ENCODE measurements at regions not wholly inside any gene's neighbourhood (a gene's known extent, or its start where the extent isn't known, plus 50 kb on each side); places are given as distances from the start of the nearest gene placed in this dataset.

DNA sequence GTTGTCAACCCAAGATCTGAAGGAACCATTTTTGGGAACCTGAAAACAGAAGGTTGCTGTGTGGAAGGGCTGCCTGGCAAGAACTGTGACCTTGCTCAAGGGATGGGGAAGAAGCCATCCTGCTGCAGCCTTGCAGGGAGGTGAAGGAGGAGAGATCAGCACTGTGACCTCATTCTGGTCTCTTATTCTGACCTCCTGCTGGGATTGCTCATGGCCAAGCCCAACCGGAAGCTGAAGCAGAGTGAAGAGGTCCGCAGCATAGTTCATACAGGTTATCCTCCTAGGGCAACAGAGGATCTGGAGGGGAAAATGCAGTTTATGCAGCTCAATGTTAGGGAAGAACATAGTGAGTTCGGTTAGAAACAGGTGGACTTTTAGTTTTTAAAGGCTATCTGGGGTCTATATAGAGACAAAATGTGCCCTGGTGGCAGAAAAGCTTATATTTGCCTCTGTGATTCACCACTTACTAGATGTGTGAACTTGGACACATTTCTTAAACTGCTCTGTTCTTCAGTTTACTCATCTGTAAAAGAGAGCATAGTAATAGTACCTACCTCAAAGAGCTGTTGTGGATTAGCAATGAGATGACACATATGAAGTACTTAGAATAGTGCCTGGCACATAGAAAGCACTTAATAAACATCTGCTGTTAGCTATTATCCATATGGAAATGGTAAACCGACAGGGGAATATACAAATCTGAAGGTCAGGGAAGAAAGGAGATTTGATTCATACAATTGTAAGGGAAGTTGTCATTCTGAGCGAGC, 57.9 kb upstream of the BNC2 start:
- no peak for TF ChIP-seq EZH2 (IDR thresholded peaks at IDR 0.05)
- TF ChIP-seq POLR2AphosphoS5 (IDR thresholded peaks at IDR 0.05; ENCODE audit: borderline replicate concordance, low read depth, low read length): no peak

Measured in SK-N-MC (cell line).